NCI-H345 (cell line): ENCODE measurements at regions not wholly inside any gene's neighbourhood (a gene's known extent, or its start where the extent isn't known, plus 50 kb on each side); places are given as distances from the start of the nearest gene placed in this dataset.

Source experiments
- DNase-seq: peaks from one replicate; lab custom pipeline; 2025; lab: John Stamatoyannopoulos, UW

GRCh38 chr7:12518920-12519681, 51.4 kb upstream of the SCIN start:
- no peak for DNase-seq

- no peak for DNase-seq
Measured at GRCh38 chr7:12519682-12520009, 50.9 kb upstream of the SCIN start.
